Dermis blood vessel endothelial cell (primary cell): ENCODE measurements at regions not wholly inside any gene's neighbourhood (a gene's known extent, or its start where the extent isn't known, plus 50 kb on each side); places are given as distances from the start of the nearest gene placed in this dataset.
A peak's percentile ranks its signal among the peaks of the same experiment; 100 is the strongest.

Source experiments
- DNase-seq: peaks from one replicate; pipeline ENCODE4 v3.0.0; 2010

- DNase-seq = peak; percentile 62
These were observed 61.5 kb upstream of the AP1S2 start for GRCh38 chrX:15915959-15916703.

GRCh38 chrX:15914486-15914885 is 59.9 kb upstream of the AP1S2 start:
- no peak for DNase-seq

GRCh38 chrX:15913146-15913545 is 58.5 kb upstream of the AP1S2 start:
- DNase-seq = no peak

GRCh38 chrX:15911734-15912550 is 57.3 kb upstream of the AP1S2 start:
- no peak for DNase-seq

DNA sequence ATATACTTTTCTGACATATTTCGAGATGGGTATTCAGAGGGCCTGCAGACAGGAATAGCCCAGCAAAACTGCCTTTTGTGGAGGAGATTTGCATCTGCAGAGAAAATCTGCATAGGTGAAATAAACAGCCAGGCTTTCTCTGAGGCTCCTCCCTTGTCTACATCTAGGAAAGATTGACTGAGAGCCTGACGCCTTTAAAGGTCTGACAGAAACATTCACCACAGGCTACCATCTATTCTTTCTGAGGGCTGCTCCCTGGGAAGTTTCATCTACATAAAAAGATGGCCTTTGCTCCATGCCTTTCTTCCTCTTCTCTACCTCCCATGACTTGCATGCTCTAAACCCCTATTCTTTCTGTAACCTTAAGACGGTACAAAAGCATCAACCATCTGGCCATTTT is 55.0 kb upstream of the AP1S2 start:
- DNase-seq = no peak

GRCh38 chrX:15908603-15909290 is 54.1 kb upstream of the AP1S2 start:
- peak; percentile 3 for DNase-seq

GRCh38 chrX:15906041-15906943 is 51.7 kb upstream of the AP1S2 start:
- DNase-seq = no peak
